Naive thymus-derived CD4-positive, alpha-beta T cell (primary cell): ENCODE measurements at regions not wholly inside any gene's neighbourhood (a gene's known extent, or its start where the extent isn't known, plus 50 kb on each side); places are given as distances from the start of the nearest gene placed in this dataset.
"Not testable (repeated sequence)": the region's sequence is repeated elsewhere in the genome, so short reads cannot be mapped to it uniquely, and the experiment has no call there.

ENCODE experiments used
- ATAC-seq: fragments of 150-1000 bp; cut with Tn5 transposase; 2 replicates; pipeline ENCODE4 v1.10.0; 2021; ENCODE audit warnings: mild to moderate bottlenecking, moderate library complexity
- CTCF ChIA-PET: fragments of 350-600 bp; sonication (Branson Sonifier 250); formaldehyde crosslinking; loops from one replicate; lab custom pipeline; 2021; ENCODE audit warnings: antibody characterized with exemption; lab: Charles Lee
- POLR2A ChIA-PET: fragments of 350-600 bp; sonication (Branson Sonifier 250); formaldehyde crosslinking; loops from one replicate; lab custom pipeline; 2021; ENCODE audit warnings: antibody characterized with exemption, inconsistent platforms; lab: Charles Lee
- DNase-seq, 9 donors: peaks; one replicate each; pipeline versions ENCODE4 v3.0.0 to v3.0.0-alpha.2; 2020 to 2022; ENCODE audit warnings: mixed read lengths in 1 of 9
- H3K27ac ChIP-seq: one replicate; pipeline ENCODE4 v1.7.0; 2013; ENCODE audit warnings: mild to moderate bottlenecking, low read depth, low read length, moderate library complexity
- H3K27me3 ChIP-seq, 2 donors: one replicate each; pipeline ENCODE4 v1.7.0; 2013; ENCODE audit warnings: low read length in 2 of 2, mild to moderate bottlenecking in 2 of 2, moderate library complexity in 2 of 2; ENCODE audit not compliant: control insufficient read depth in 2 of 2, insufficient read depth in 2 of 2
- H3K36me3 ChIP-seq, 3 experiments: 1 replicate in 2 of 3; 2 replicates in 1 of 3; pipeline ENCODE4 v1.7.0; 2013; ENCODE audit warnings: low read length in 3 of 3, mild to moderate bottlenecking in 3 of 3, moderate library complexity in 1 of 3; ENCODE audit not compliant: insufficient read depth in 3 of 3, control insufficient read depth in 2 of 3
- H3K4me1 ChIP-seq, 2 donors: one replicate each; pipeline ENCODE4 v1.7.0; 2013; ENCODE audit warnings: low read length in 2 of 2, mild to moderate bottlenecking in 2 of 2, moderate library complexity in 1 of 2; ENCODE audit not compliant: control insufficient read depth in 2 of 2, insufficient read depth in 2 of 2
- H3K4me3 ChIP-seq: 2 replicates; pipeline ENCODE4 v1.7.0; 2013; ENCODE audit warnings: mild to moderate bottlenecking, low read length
- H3K9me3 ChIP-seq, 3 experiments: 1 replicate in 2 of 3; 2 replicates in 1 of 3; pipeline ENCODE4 v1.7.0; 2013; ENCODE audit warnings: low read length in 3 of 3; ENCODE audit not compliant: control insufficient read depth in 2 of 3
- H3K27ac Mint-ChIP-seq, 9 donors: one replicate each; pipeline ENCODE4 v1.8.0; 2020 to 2022; ENCODE audit warnings: mixed read lengths in 9 of 9, mild to moderate bottlenecking in 8 of 9, moderate library complexity in 5 of 9, inconsistent platforms in 2 of 9
- H3K27me3 Mint-ChIP-seq, 5 donors: one replicate each; pipeline ENCODE4 v1.8.0; 2021 to 2022; ENCODE audit warnings: mixed read lengths in 5 of 5, mild to moderate bottlenecking in 1 of 5
- H3K36me3 Mint-ChIP-seq, 5 donors: one replicate each; pipeline ENCODE4 v1.8.0; 2020 to 2022; ENCODE audit warnings: mixed read lengths in 5 of 5, mild to moderate bottlenecking in 3 of 5, inconsistent platforms in 1 of 5
- H3K4me1 Mint-ChIP-seq, 7 donors: one replicate each; pipeline ENCODE4 v1.8.0; 2020 to 2022; ENCODE audit warnings: mixed read lengths in 7 of 7, mild to moderate bottlenecking in 3 of 7, inconsistent platforms in 1 of 7
- H3K4me3 Mint-ChIP-seq, 10 donors: one replicate each; pipeline ENCODE4 v1.8.0; 2020 to 2022; ENCODE audit warnings: mild to moderate bottlenecking in 10 of 10, mixed read lengths in 10 of 10, moderate library complexity in 6 of 10, inconsistent platforms in 2 of 10
- H3K9me3 Mint-ChIP-seq, 11 donors: one replicate each; pipeline ENCODE4 v1.8.0; 2020 to 2022; ENCODE audit warnings: mixed read lengths in 11 of 11, mild to moderate bottlenecking in 4 of 11, inconsistent platforms in 1 of 11, moderate library complexity in 1 of 11
- intact Hi-C, 2 donors: fragments of 100-400 bp; cut with micrococcal nuclease; formaldehyde crosslinking; loops; one replicate each; pipeline ENCODE4 v1.15.1; 2023

DNA sequence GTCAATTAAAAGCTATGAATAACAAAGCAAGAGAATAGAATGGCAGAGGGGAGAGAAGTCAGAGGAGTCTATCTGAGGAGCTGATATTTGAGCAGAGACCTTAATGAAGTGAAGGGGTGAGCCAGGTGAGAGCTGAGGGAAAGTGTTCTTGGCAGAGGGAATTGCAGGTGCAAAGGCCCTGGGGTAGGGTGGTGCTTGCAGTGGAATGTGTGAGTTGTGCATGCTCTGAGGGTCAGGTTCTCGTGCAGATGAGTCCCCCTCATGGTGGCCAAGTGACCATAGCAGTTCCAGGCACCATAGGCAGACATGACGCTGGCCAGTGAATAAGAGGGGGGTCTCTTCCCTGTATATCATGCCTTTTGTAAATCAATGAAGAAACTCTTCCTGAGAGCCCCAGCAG lies 58.9 kb upstream of the ALX4 start:
- no peak for DNase-seq
- Mint-ChIP-seq H3K9me3 (peaks cover 0 to 4% (median 0%) of the 10 kb centered on the region in 11 donors), H3K27ac (no peak overlapping the region), H3K27me3 (peaks cover 0 to 24% (median 11%) of the 10 kb centered on the region in 5 donors), H3K4me1 (no peaks in the 10 kb centered on the region), H3K4me3 (no peak overlapping the region), H3K36me3 (peaks cover 0 to 4% (median 0%) of the 10 kb centered on the region in 5 donors)
- Histone ChIP-seq H3K27ac (no peak overlapping the region), H3K9me3 (no peaks in the 10 kb centered on the region), H3K4me3 (no peak overlapping the region), H3K27me3 (no peaks in the 10 kb centered on the region), H3K36me3 (no peaks in the 10 kb centered on the region), H3K4me1 (no peaks in the 10 kb centered on the region)
- POLR2A ChIA-PET = no interaction called here
- CTCF ChIA-PET = no interaction called here
- ATAC-seq = no peak
- intact Hi-C loops = no loop called here

DNA sequence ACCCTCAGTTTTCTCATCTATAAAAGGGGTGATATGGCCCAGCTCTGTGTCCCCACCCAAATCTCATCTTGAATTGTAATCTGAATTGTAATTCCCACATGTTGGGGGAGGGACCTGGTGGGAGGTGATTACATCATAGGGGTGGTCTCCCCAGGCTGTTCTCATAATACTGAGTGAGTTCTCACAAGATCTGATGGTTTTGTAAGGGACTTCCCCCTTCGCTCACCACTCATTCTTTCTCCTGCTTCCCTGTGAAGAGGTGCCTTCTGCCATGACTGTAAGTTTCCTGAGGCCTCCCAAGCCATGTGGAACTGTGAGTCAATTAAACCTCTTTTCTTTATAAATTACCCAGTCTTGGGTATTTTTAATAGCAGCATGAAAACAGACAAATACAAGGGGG lies 61.1 kb upstream of the ALX4 start:
- H3K4me3 Mint-ChIP-seq, H3K4me3 ChIP-seq, DNase-seq, CTCF ChIA-PET, intact Hi-C loops, H3K27ac ChIP-seq, ATAC-seq, H3K36me3 ChIP-seq, H3K4me1 ChIP-seq, POLR2A ChIA-PET, H3K9me3 Mint-ChIP-seq, H3K27ac Mint-ChIP-seq, H3K36me3 Mint-ChIP-seq, H3K27me3 ChIP-seq, H3K9me3 ChIP-seq, H3K4me1 Mint-ChIP-seq: not testable (repeated sequence)
- peaks cover 0 to 14% (median 7%) of the 10 kb centered on the region in 5 donors for H3K27me3 Mint-ChIP-seq

DNA sequence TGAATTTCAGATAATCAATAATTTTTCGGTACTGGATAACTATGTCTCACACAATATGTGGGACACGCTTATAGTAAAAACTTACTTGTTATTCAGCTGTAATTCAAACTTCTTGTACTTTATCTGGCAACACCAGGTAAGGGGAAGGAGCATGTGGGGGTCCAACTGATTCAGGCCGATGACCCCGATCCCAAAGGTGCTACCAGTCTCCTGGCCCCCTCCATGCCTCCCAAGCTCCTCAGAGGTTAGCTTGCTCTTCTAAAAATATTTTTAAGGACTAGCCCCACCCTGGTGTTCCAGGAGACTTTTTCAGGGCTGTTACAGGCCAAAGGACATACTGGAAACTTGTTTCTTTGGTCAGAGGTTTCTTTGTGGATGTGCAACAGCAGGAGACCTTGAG lies 61.8 kb upstream of the ALX4 start:
- intact Hi-C loops = no loop called here
- no peak overlapping the region for H3K27ac ChIP-seq
- H3K36me3 Mint-ChIP-seq = no peaks in the 10 kb centered on the region
- no peak overlapping the region for H3K27ac Mint-ChIP-seq
- peaks cover 0 to 2% (median 0%) of the 10 kb centered on the region in 7 donors for H3K4me1 Mint-ChIP-seq
- ChIA-PET CTCF (interaction anchor here (0.5 kb wide), 1 partner anchor 32 kb away, joined by 3 read pairs; no protein-coding TSS in a partner anchor), POLR2A (no interaction called here)
- no peak overlapping the region for H3K4me3 ChIP-seq
- H3K9me3 Mint-ChIP-seq = peaks cover 0 to 4% (median 0%) of the 10 kb centered on the region in 11 donors
- H3K4me1 ChIP-seq = no peaks in the 10 kb centered on the region
- DNase-seq = no peak
- no peaks in the 10 kb centered on the region for H3K36me3 ChIP-seq
- H3K27me3 ChIP-seq = no peaks in the 10 kb centered on the region
- peaks cover 0 to 9% (median 4%) of the 10 kb centered on the region in 5 donors for H3K27me3 Mint-ChIP-seq
- H3K9me3 ChIP-seq = no peaks in the 10 kb centered on the region
- no peak for ATAC-seq
- no peak overlapping the region for H3K4me3 Mint-ChIP-seq

- intact Hi-C loops = no loop called here
- Mint-ChIP-seq H3K27ac (no peak overlapping the region), H3K4me1 (peaks cover 0 to 2% (median 0%) of the 10 kb centered on the region in 7 donors), H3K9me3 (peaks cover 0 to 5% (median 0%) of the 10 kb centered on the region in 11 donors), H3K27me3 (peaks cover 0 to 5% (median 0%) of the 10 kb centered on the region in 5 donors), H3K36me3 (no peaks in the 10 kb centered on the region), H3K4me3 (no peak overlapping the region)
- H3K4me1 ChIP-seq = no peaks in the 10 kb centered on the region
- no peaks in the 10 kb centered on the region for H3K9me3 ChIP-seq
- DNase-seq (no peak), ATAC-seq (no peak)
- no peak overlapping the region for H3K4me3 ChIP-seq
- H3K27me3 ChIP-seq = no peaks in the 10 kb centered on the region
- ChIA-PET CTCF (no interaction called here), POLR2A (no interaction called here)
- no peaks in the 10 kb centered on the region for H3K36me3 ChIP-seq
- H3K27ac ChIP-seq = no peak overlapping the region
These were observed 63.0 kb upstream of the ALX4 start for GRCh38 chr11:44372989-44373388.

GRCh38 chr11:44374001-44374400 lies 64.1 kb upstream of the ALX4 start:
- H3K27ac Mint-ChIP-seq = no peak overlapping the region
- H3K4me1 ChIP-seq = no peaks in the 10 kb centered on the region
- POLR2A ChIA-PET = interaction anchor here (0.5 kb wide), 1 partner anchor 51 kb away, joined by 3 read pairs; no protein-coding TSS in a partner anchor
- no peaks in the 10 kb centered on the region for H3K27me3 ChIP-seq
- peaks cover 0 to 2% (median 0%) of the 10 kb centered on the region in 7 donors for H3K4me1 Mint-ChIP-seq
- ATAC-seq (no peak), DNase-seq (no peak)
- CTCF ChIA-PET = no interaction called here
- no peak overlapping the region for H3K27ac ChIP-seq
- no peak overlapping the region for H3K4me3 ChIP-seq
- no peaks in the 10 kb centered on the region for H3K9me3 ChIP-seq
- no peaks in the 10 kb centered on the region for H3K36me3 ChIP-seq
- peaks cover 0 to 6% (median 0%) of the 10 kb centered on the region in 11 donors for H3K9me3 Mint-ChIP-seq
- no peaks in the 10 kb centered on the region for H3K36me3 Mint-ChIP-seq
- no peak overlapping the region for H3K4me3 Mint-ChIP-seq
- intact Hi-C loops = no loop called here
- H3K27me3 Mint-ChIP-seq = peaks cover 0 to 5% (median 0%) of the 10 kb centered on the region in 5 donors

DNA sequence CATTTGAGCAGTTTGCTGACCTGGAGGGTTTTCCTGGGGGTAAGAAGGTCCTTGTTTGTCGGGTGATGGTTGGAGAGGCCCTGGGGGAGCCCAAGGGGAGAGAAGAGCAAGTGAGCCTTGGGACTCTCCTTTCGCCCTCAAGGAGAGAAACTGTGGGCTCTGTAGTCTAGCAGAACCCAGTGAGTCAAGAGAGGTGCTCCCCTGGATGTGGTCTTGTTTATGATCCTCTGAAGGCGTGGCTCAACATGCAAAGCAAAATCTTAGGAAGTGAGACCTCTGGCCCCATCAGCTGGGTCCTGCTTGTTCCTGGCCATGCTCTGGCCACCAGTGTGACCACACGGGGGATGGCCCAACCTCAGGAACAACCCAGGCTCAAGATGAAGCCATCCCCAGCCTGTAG lies 66.5 kb upstream of the ALX4 start:
- H3K27me3 ChIP-seq = no peaks in the 10 kb centered on the region
- ATAC-seq (no peak), DNase-seq (no peak)
- no peak overlapping the region for H3K4me3 Mint-ChIP-seq
- no peaks in the 10 kb centered on the region for H3K4me1 ChIP-seq
- POLR2A ChIA-PET = no interaction called here
- H3K36me3 Mint-ChIP-seq = no peaks in the 10 kb centered on the region
- H3K27me3 Mint-ChIP-seq = peaks cover 0 to 12% (median 6%) of the 10 kb centered on the region in 5 donors
- no peak overlapping the region for H3K27ac Mint-ChIP-seq
- no peak overlapping the region for H3K4me3 ChIP-seq
- intact Hi-C loops = no loop called here
- peaks cover 0 to 2% (median 0%) of the 10 kb centered on the region in 7 donors for H3K4me1 Mint-ChIP-seq
- CTCF ChIA-PET = no interaction called here
- peaks cover 0 to 6% (median 0%) of the 10 kb centered on the region in 11 donors for H3K9me3 Mint-ChIP-seq
- no peak overlapping the region for H3K27ac ChIP-seq
- no peaks in the 10 kb centered on the region for H3K36me3 ChIP-seq
- H3K9me3 ChIP-seq = no peaks in the 10 kb centered on the region

GRCh38 chr11:44377121-44377520 lies 67.2 kb upstream of the ALX4 start:
- no peak overlapping the region for H3K27ac ChIP-seq
- no peak overlapping the region for H3K4me3 ChIP-seq
- H3K4me1 ChIP-seq = no peaks in the 10 kb centered on the region
- no peak overlapping the region for H3K4me3 Mint-ChIP-seq
- H3K36me3 ChIP-seq = no peaks in the 10 kb centered on the region
- ATAC-seq (no peak), DNase-seq (no peak)
- ChIA-PET CTCF (no interaction called here), POLR2A (no interaction called here)
- peaks cover 0 to 19% (median 11%) of the 10 kb centered on the region in 5 donors for H3K27me3 Mint-ChIP-seq
- H3K27ac Mint-ChIP-seq = no peak overlapping the region
- peaks cover 0 to 6% (median 0%) of the 10 kb centered on the region in 11 donors for H3K9me3 Mint-ChIP-seq
- H3K9me3 ChIP-seq = no peaks in the 10 kb centered on the region
- H3K4me1 Mint-ChIP-seq = peaks cover 0 to 2% (median 0%) of the 10 kb centered on the region in 7 donors
- intact Hi-C loops = no loop called here
- H3K27me3 ChIP-seq = no peaks in the 10 kb centered on the region
- H3K36me3 Mint-ChIP-seq = no peaks in the 10 kb centered on the region
